HEK293 (cell line): ENCODE measurements at regions not wholly inside any gene's neighbourhood (a gene's known extent, or its start where the extent isn't known, plus 50 kb on each side); places are given as distances from the start of the nearest gene placed in this dataset.

Experiments
- TCF7L2 ChIP-seq: IDR thresholded peaks from 2 replicates; pipeline ENCODE4 v1.6.1; 2011; ENCODE audit warnings: low read depth, mild to moderate bottlenecking, inconsistent platforms, low read length, moderate library complexity, borderline replicate concordance
- ZNF274 ChIP-seq, 2 experiments: fragments of 200-500 bp in 1 of 2; fragments of 450-650 bp in 1 of 2; sonication (Bioruptor generic) in 1 of 2; formaldehyde crosslinking in 1 of 2; IDR thresholded peaks; 2 replicates each; pipeline versions ENCODE4 v1.5.1 to v1.6.1; 2014 to 2016; ENCODE audit warnings: borderline replicate concordance in 1 of 2, inconsistent platforms in 1 of 2, low read length in 1 of 2, missing biosample characterization in 1 of 2, missing genetic modification characterization in 1 of 2
- TF ChIP-seq, protein P1 (sequence below): fragments of 450-650 bp; formaldehyde crosslinking; conservative IDR thresholded peaks from 2 replicates; pipeline ENCODE4 v1.5.1; 2016; ENCODE audit warnings: low read depth, missing biosample characterization, missing genetic modification characterization
- TF ChIP-seq, protein P2 (sequence below): fragments of 450-650 bp; formaldehyde crosslinking; IDR thresholded peaks from 2 replicates; pipeline ENCODE4 v1.5.1; 2017; ENCODE audit warnings: missing biosample characterization, missing genetic modification characterization
- TF ChIP-seq, protein P3 (sequence below): fragments of 450-650 bp; formaldehyde crosslinking; IDR thresholded peaks from 2 replicates; pipeline ENCODE4 v1.5.1; 2016; ENCODE audit warnings: missing biosample characterization, missing genetic modification characterization

DNA sequence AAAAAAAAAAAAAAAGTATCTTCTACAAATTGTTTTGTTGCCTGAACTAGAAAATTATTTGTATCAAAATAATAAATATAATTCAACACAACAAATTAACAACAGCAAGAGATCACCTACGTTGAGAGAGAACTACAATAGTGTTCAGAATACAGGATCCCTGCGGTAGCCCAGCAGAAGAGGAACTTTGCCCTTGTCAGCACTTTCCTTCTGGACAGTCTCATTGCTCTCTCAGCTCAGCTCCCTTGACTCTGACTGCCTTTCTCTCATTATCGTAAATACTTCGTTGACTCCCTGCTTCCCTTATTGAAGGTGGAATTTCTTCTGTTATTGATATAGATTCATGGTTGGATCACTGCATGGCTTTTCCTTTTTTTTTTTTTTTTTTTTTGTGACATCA lies 469.5 kb upstream of the VSTM2A start:
- no peak for TF ChIP-seq TCF7L2
- TF ChIP-seq, protein P1, sequence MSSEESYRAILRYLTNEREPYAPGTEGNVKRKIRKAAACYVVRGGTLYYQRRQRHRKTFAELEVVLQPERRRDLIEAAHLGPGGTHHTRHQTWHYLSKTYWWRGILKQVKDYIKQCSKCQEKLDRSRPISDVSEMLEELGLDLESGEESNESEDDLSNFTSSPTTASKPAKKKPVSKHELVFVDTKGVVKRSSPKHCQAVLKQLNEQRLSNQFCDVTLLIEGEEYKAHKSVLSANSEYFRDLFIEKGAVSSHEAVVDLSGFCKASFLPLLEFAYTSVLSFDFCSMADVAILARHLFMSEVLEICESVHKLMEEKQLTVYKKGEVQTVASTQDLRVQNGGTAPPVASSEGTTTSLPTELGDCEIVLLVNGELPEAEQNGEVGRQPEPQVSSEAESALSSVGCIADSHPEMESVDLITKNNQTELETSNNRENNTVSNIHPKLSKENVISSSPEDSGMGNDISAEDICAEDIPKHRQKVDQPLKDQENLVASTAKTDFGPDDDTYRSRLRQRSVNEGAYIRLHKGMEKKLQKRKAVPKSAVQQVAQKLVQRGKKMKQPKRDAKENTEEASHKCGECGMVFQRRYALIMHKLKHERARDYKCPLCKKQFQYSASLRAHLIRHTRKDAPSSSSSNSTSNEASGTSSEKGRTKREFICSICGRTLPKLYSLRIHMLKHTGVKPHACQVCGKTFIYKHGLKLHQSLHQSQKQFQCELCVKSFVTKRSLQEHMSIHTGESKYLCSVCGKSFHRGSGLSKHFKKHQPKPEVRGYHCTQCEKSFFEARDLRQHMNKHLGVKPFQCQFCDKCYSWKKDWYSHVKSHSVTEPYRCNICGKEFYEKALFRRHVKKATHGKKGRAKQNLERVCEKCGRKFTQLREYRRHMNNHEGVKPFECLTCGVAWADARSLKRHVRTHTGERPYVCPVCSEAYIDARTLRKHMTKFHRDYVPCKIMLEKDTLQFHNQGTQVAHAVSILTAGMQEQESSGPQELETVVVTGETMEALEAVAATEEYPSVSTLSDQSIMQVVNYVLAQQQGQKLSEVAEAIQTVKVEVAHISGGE (tag by site-specific recombination) = no peak
- TF ChIP-seq, protein P2, sequence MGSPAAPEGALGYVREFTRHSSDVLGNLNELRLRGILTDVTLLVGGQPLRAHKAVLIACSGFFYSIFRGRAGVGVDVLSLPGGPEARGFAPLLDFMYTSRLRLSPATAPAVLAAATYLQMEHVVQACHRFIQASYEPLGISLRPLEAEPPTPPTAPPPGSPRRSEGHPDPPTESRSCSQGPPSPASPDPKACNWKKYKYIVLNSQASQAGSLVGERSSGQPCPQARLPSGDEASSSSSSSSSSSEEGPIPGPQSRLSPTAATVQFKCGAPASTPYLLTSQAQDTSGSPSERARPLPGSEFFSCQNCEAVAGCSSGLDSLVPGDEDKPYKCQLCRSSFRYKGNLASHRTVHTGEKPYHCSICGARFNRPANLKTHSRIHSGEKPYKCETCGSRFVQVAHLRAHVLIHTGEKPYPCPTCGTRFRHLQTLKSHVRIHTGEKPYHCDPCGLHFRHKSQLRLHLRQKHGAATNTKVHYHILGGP = no peak
- no peak for TF ChIP-seq ZNF274 (IDR thresholded peaks at IDR 0.05; ENCODE audit: low read length)
- no peak for TF ChIP-seq ZNF274 (tag by site-specific recombination; IDR thresholded peaks at IDR 0.05; ENCODE audit: borderline replicate concordance)
- TF ChIP-seq, protein P3, sequence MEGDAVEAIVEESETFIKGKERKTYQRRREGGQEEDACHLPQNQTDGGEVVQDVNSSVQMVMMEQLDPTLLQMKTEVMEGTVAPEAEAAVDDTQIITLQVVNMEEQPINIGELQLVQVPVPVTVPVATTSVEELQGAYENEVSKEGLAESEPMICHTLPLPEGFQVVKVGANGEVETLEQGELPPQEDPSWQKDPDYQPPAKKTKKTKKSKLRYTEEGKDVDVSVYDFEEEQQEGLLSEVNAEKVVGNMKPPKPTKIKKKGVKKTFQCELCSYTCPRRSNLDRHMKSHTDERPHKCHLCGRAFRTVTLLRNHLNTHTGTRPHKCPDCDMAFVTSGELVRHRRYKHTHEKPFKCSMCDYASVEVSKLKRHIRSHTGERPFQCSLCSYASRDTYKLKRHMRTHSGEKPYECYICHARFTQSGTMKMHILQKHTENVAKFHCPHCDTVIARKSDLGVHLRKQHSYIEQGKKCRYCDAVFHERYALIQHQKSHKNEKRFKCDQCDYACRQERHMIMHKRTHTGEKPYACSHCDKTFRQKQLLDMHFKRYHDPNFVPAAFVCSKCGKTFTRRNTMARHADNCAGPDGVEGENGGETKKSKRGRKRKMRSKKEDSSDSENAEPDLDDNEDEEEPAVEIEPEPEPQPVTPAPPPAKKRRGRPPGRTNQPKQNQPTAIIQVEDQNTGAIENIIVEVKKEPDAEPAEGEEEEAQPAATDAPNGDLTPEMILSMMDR (tag by site-specific recombination) = no peak
